ENCODE measurements at regions not wholly inside any gene's neighbourhood (a gene's known extent, or its start where the extent isn't known, plus 50 kb on each side); places are given as distances from the start of the nearest gene placed in this dataset.
A peak's percentile ranks its signal among the peaks of the same experiment; 100 is the strongest.

GRCh38 chr1:200281201-200281835 lies 128.5 kb downstream of the ZNF281 start:
- POLR2A ChIA-PET (ENCODE audit: partially characterized antibody) = interaction anchor here (1.6 kb wide), 1 partner anchor 14 kb away, joined by 3 read pairs; no protein-coding TSS in a partner anchor

More at GRCh38 chr1:200281201-200281835, 128.5 kb downstream of the ZNF281 start:
- Histone ChIP-seq H3K27ac (ENCODE audit: low read depth, low read length) (no peak overlapping the region), H3K4me3 (ENCODE audit: extremely low read depth in 1 of 4, insufficient read depth in 2 of 4, low read depth in 3 of 4, low read length in 4 of 4) (no peak overlapping the region), H2AK5ac (ENCODE audit: low read depth, low read length) (no peak overlapping the region), H4K5ac (ENCODE audit: insufficient read length, low read depth, low read length) (no peak overlapping the region), H2BK12ac (ENCODE audit: low read depth, low read length) (no peak overlapping the region), H3K79me1 (ENCODE audit: low read depth, low read length) (no peaks in the 10 kb centered on the region), H3K56ac (replicated peaks; ENCODE audit: insufficient read length, low read depth, low read length) (no peak overlapping the region), H2BK5ac (ENCODE audit: low read depth, low read length) (no peak overlapping the region), H2BK20ac (ENCODE audit: low read length) (0 out of 2 replicates have a peak overlapping the region, but pooled peaks have one; percentile 66), H3K79me2 (ENCODE audit: control insufficient read depth in 1 of 2, insufficient read depth in 2 of 2, low read length in 2 of 2) (no peaks in the 10 kb centered on the region), H3K36me3 (ENCODE audit: control insufficient read depth in 2 of 4, insufficient read depth in 4 of 4, low read length in 3 of 4) (no peaks in the 10 kb centered on the region), H3K23ac (ENCODE audit: insufficient read length) (no peak overlapping the region), H3K14ac (ENCODE audit: insufficient read length) (no peak overlapping the region), H3K4me1 (replicated peaks in 1 of 4; ENCODE audit: control insufficient read depth in 3 of 4, insufficient read depth in 4 of 4, low read length in 3 of 4) (peaks cover 0 to 4% (median 0%) of the 10 kb centered on the region in 4 experiments; a peak in 2 of 7 replicates), H4K91ac (replicated peaks; ENCODE audit: insufficient read length, low read length) (no peak overlapping the region), H3K18ac (ENCODE audit: extremely low read depth, low read length) (no peak overlapping the region), H3K23me2 (ENCODE audit: low read depth, low read length) (no peaks in the 10 kb centered on the region), H2BK15ac (ENCODE audit: low read length) (no peak overlapping the region), H3K4me2 (ENCODE audit: insufficient read depth in 1 of 2, low read depth in 2 of 2, low read length in 2 of 2) (no peak overlapping the region), H3K4ac (replicated peaks; ENCODE audit: insufficient read length, low read depth, low read length) (no peak overlapping the region), H2AFZ (ENCODE audit: low read length) (no peak overlapping the region), H4K8ac (ENCODE audit: extremely low read depth, insufficient read depth, low read length) (no peak overlapping the region), H3K9ac (replicated peaks in 1 of 4; ENCODE audit: extremely low read depth in 1 of 4, low read depth in 3 of 4, low read length in 3 of 4) (no peak overlapping the region), H3K27me3 (replicated peaks in 1 of 4; ENCODE audit: control insufficient read depth in 3 of 4, extremely low read depth in 1 of 4, insufficient read depth in 3 of 4, low read length in 3 of 4) (no peaks in the 10 kb centered on the region), H2BK120ac (replicated peaks; ENCODE audit: low read depth, low read length) (no peak overlapping the region), H3K9me3 (ENCODE audit: insufficient read depth in 2 of 2, low read depth in 1 of 2, low read length in 1 of 2) (no peaks in the 10 kb centered on the region), H4K20me1 (replicated peaks in 1 of 2; ENCODE audit: control insufficient read depth in 1 of 2, insufficient read depth in 2 of 2, low read length in 2 of 2) (no peaks in the 10 kb centered on the region)
- CTCF ChIA-PET (ENCODE audit: partially characterized antibody) = interaction anchor here (0.6 to 8.5 kb wide), 18 partner anchors 9 to 255 kb away, joined by 3 to 76 read pairs (median 10); no protein-coding TSS in a partner anchor
- FAIRE-seq (no peak), DNase-seq (ENCODE audit: low read depth in 1 of 2, low spot score in 2 of 2) (no peak)
- TF ChIP-seq SP2 (IDR thresholded peaks at IDR 0.05; ENCODE audit: low read length) (no peak), RNF2 (IDR thresholded peaks at IDR 0.05; ENCODE audit: borderline replicate concordance, low read depth, low read length, missing control alignments, poor library complexity, severe bottlenecking) (no peak), ATF3 (IDR thresholded peaks at IDR 0.05; ENCODE audit: insufficient read depth, low read depth, low read length) (no peak), GTF2F1 (IDR thresholded peaks at IDR 0.05; ENCODE audit: borderline replicate concordance, low read depth, low read length) (no peak), TAF7 (optimal IDR thresholded peaks at IDR 0.05; ENCODE audit: borderline replicate concordance, low read depth, low read length) (no peak), HDAC6 (IDR thresholded peaks at IDR 0.05; ENCODE audit: low read depth, low read length) (no peak), TEAD4 (IDR thresholded peaks at IDR 0.05; ENCODE audit: low read depth, low read length) (no peak), HDAC2 (IDR thresholded peaks at IDR 0.05; ENCODE audit: borderline replicate concordance in 1 of 2, low read depth in 2 of 2, low read length in 2 of 2) (no peak), KDM5A (IDR thresholded peaks at IDR 0.05; ENCODE audit: low read length) (no peak)
- 91% methylated on average over 8 of the region's 8 CpGs; no CpG with 5 or more reads in 1 of the 2 experiments for WGBS, 2 experiments (ENCODE audit: extremely low coverage in 1 of 2, insufficient coverage in 1 of 2, insufficient read length in 1 of 2, insufficient replicate concordance in 2 of 2, low coverage in 1 of 2, low lambda C conversion rate in 2 of 2, missing lambda C conversion rate in 1 of 2)

Data from H1 (cell line).